Upper lobe of left lung (tissue), 4 donors: ENCODE measurements at regions not wholly inside any gene's neighbourhood (a gene's known extent, or its start where the extent isn't known, plus 50 kb on each side); places are given as distances from the start of the nearest gene placed in this dataset.

Experiments used
- CTCF ChIP-seq, 6 experiments: fragments of 450-650 bp in 4 of 6; fragments of 200-600 bp in 2 of 6; sonication (generic) in 2 of 6; IDR thresholded peaks; one replicate each; pipeline ENCODE4 v1.5.1; 2016 to 2019; ENCODE audit warnings: antibody characterized with exemption in 6 of 6
- EP300 ChIP-seq, 4 donors: sonication (generic); formaldehyde crosslinking; IDR thresholded peaks; one replicate each; pipeline ENCODE4 v1.5.1; 2017; ENCODE audit warnings: antibody characterized with exemption in 4 of 4, control low read depth in 2 of 4
- POLR2A ChIP-seq, 4 donors: fragments of 450-650 bp; IDR thresholded peaks; one replicate each; pipeline ENCODE4 v1.5.1; 2016 to 2017; ENCODE audit warnings: antibody characterized with exemption in 4 of 4, mild to moderate bottlenecking in 2 of 4

DNA sequence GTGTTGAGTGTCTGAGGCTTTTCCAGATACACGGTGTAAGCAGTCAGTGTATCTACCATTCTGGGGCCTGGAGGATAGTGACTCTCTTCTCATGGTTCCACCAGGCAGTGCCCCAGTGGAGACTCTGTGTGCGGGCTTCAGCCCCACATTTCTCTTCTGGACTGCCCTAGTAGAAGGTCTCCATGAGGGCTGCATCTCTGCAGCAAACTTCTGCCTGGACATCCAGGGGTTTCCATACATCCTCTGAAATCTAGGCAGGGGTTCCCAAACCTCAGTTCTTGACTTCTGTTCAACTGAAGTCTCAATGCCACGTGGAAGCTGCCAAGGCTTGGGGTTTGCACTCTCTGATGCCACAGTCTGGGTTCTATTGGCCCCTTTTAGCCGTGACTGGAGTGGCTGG lies 256.6 kb upstream of the ITGA1 start:
- TF ChIP-seq CTCF (IDR thresholded peaks at IDR 0.05): no peak
- TF ChIP-seq EP300 (IDR thresholded peaks at IDR 0.05): no peak
- TF ChIP-seq POLR2A (IDR thresholded peaks at IDR 0.05): no peak
